ENCODE measurements at regions not wholly inside any gene's neighbourhood (a gene's known extent, or its start where the extent isn't known, plus 50 kb on each side); places are given as distances from the start of the nearest gene placed in this dataset.
A peak's percentile ranks its signal among the peaks of the same experiment; 100 is the strongest.

DNA sequence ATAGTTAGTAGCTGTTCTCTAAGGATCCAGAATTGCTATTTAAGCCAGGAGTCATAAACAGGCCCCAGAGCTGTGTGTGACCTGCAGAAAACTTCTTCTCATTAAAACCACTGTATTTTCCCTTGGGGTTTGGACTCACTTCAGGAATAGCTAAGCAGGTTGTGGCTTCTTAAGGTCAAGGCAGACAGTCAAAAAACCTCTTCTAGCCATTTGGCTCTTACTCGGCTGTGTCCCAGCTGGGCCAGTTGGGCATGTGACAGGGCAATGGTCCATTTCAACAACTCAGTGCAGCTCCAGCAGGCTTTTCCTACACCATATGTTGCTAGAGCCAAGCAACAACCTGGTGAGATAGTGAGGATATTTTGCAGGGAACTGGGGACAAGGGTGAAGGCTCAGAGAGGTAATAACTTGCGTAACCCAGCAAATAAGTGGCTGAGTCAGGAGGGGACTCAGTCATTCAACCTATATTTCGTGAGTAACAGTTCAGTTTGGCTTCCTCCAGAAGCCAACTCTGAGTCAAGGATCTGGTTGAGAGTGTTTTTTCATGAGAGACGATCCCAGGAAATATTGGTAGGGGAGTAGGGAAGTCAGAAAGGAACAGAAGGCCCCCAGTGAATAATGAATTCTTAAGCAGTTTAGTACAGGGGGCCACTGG lies 115.4 kb upstream of the PPP2R2B start:
- peaks cover 5% of the 10 kb centered on the region for H3K9me3 Mint-ChIP-seq
- no peaks in the 10 kb centered on the region for H3K4me1 Mint-ChIP-seq
- no peaks in the 10 kb centered on the region for H3K36me3 Mint-ChIP-seq
- ATAC-seq, result no peak
- DNase-seq (ENCODE audit: low spot score in 2 of 2), result no peak
- H3K4me3 Mint-ChIP-seq, result no peak overlapping the region
- H3K27ac Mint-ChIP-seq, result no peak overlapping the region

DNA sequence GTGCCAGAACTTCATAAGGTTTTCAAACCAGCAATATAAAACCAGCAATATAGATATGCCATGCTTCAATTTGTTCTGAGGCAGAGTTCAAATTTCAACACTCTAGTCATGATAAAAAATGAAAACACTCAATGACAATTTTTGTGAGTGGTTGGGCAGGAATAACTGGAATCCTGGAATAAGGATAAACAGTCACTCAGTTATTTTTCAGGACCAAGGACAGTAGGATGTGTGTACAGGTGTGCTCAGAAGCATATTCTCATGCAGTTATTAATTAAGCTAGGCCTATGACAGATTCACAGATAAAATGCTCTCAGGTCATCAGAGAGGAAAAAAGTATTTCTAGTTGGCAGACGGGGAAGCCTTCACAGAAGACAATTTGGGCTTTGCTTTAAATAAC lies 117.3 kb upstream of the PPP2R2B start:
- ATAC-seq, result no peak

DNA sequence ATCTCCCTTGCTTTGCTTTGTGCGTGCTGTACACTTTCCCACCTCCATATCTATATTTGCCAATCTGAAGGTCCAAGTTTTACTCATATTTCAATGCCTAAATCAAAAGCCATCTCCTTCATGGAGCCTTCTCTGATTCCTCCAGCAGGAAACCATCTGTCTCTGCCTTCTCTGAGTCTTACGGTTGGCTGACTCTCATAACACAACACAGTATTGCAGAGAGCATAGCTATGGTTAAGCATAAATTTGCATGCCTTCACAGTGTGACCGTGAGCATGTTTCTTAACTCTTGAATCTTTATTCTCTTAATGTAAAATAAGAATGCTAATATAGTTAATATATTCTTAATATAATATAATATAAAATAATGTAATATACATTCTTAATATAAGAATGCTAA lies 136.8 kb upstream of the PPP2R2B start:
- Mint-ChIP-seq H3K27ac (no peak overlapping the region), H3K4me1 (no peaks in the 10 kb centered on the region), H3K9me3 (no peaks in the 10 kb centered on the region), H3K4me3 (no peak overlapping the region), H3K36me3 (no peaks in the 10 kb centered on the region)
- DNase-seq (ENCODE audit: low spot score in 2 of 2) (no peak), ATAC-seq (no peak)

More for the DNA sequence above, 117.3 kb upstream of the PPP2R2B start:
- H3K4me1 Mint-ChIP-seq, result no peaks in the 10 kb centered on the region
- H3K36me3 Mint-ChIP-seq, result no peaks in the 10 kb centered on the region
- DNase-seq (ENCODE audit: low spot score in 2 of 2), result no peak
- H3K9me3 Mint-ChIP-seq, result peaks cover 3% of the 10 kb centered on the region
- no peak overlapping the region for H3K4me3 Mint-ChIP-seq
- H3K27ac Mint-ChIP-seq, result no peak overlapping the region

DNA sequence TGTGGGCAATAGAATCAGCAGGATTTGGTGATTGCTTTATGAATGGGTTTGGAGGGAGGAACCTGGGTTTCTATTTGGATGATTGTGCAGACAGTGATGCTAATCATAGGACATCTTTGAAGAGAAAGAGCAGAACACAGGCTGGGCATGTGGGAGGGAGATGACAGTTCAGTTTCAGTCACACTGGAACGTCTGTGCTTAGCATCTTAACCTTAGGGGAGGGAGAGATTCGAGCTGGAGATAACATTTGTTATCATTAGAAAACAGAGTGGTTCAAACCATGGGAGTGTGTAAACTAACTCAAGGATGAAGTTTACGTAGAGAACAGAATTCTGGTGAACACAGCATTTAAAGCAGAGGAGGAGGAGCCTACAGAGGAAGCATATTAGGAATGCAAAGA lies 138.6 kb upstream of the PPP2R2B start:
- ATAC-seq, result no peak
- DNase-seq (ENCODE audit: low spot score in 2 of 2), result no peak
- Mint-ChIP-seq H3K27ac (no peak overlapping the region), H3K4me1 (no peaks in the 10 kb centered on the region), H3K36me3 (no peaks in the 10 kb centered on the region), H3K9me3 (no peaks in the 10 kb centered on the region), H3K4me3 (no peak overlapping the region)

DNA sequence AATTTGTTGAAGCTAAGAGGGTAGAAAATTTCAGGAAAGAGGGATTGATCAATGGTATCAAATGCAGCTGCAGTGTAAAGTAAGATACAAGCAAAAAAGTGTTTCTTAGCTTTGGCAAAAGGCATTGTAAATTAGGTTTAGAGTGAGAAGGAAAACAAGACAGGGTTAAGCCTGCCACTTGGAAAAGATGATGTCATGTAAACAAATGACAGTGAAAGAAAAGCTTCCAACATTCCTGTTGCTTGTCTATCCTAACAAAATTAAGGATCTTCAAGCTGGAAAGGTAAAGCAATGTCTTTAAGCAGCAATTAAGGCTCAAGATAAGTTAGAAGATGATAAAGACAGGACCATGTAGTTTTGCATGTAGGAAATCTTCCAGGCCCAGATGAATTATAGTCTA lies 139.1 kb upstream of the PPP2R2B start:
- DNase-seq (ENCODE audit: low spot score in 2 of 2) (no peak), ATAC-seq (no peak)
- Mint-ChIP-seq H3K4me1 (no peaks in the 10 kb centered on the region), H3K27ac (no peak overlapping the region), H3K4me3 (no peak overlapping the region), H3K36me3 (no peaks in the 10 kb centered on the region), H3K9me3 (no peaks in the 10 kb centered on the region)

DNA sequence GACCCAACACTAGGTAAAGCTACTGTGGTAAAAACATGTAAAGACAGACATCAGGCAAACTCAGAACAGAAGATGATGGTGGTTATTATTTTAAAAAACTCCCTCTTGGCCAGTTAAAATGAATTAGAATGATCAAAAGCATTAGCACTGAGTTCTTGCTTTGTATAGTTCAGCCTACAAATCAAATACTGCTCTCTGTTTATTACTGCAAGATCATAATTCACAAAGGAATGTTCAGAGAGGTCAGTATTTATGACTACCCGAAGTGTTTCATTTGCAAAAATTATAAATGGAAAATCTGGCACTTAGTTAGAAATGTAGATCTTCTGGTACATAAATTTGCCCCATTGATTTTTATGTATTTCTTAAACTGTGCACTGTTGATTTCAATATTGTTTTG lies 140.3 kb upstream of the PPP2R2B start:
- H3K27ac Mint-ChIP-seq, result no peak overlapping the region
- no peak overlapping the region for H3K4me3 Mint-ChIP-seq
- H3K9me3 Mint-ChIP-seq, result no peaks in the 10 kb centered on the region
- H3K36me3 Mint-ChIP-seq, result no peaks in the 10 kb centered on the region
- H3K4me1 Mint-ChIP-seq, result no peaks in the 10 kb centered on the region
- no peak for DNase-seq (ENCODE audit: low spot score in 2 of 2)
- no peak for ATAC-seq

DNA sequence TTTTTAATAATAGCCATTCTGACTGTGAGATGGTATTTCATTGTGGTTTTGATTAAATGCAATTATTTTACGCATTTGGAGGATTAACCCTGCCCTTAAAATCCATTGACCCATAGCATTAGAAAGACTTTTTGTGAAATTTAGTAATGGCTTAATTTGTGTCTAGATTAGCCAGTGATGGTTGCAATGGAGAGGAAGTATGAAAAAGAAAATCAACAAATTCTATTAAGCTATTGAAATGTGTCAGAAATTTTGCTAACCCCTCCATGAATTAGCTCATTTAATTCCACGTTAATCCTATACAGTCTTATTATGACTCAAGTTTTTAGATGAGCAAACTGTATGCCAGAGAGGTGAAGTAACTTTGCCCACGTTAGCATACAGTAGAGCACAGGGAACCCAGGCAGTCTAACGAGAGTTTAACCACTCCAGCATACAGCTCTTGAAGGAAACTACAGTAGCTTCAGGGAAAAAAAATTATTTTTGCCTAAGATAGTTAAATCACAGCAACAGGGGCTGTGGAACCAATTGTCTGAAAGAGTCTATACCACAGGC lies 158.2 kb upstream of the PPP2R2B start:
- ATAC-seq (no peak), DNase-seq (ENCODE audit: low spot score in 2 of 2) (no peak)
- H3K27ac Mint-ChIP-seq, result no peak overlapping the region
- H3K9me3 Mint-ChIP-seq, result no peaks in the 10 kb centered on the region
- no peak overlapping the region for H3K4me3 Mint-ChIP-seq
- H3K36me3 Mint-ChIP-seq, result no peaks in the 10 kb centered on the region
- no peaks in the 10 kb centered on the region for H3K4me1 Mint-ChIP-seq

DNA sequence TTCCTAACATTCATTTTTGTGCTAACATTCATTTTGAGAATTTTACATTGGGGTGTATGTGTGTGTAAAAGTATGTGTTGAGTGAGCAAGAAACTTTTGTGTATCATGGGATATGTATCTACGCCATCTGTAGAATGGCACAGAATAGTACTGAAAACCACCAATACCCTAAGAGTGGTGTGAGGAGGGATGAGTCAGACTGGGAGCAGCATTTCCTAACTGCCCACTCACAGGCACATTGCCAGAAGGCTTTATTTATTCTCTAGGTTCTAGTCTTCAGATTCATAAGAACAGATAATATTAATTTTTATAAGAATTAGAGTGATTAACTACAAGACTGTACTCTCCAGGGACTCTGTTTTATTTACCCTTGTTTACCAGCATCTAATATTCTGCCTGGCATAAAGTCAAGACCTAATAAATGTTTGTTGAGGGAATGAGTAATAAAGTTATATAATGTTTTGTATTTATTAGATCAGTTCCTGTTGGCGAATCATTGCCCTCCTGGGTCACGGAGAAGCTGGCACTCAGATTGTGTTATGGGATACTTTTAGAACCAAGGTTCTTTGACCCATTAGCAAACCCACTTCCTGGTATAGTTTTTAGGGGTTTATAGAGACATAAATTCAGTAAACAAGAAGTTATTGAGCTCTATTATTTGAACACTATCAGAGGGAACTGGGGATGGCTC lies 159.1 kb upstream of the PPP2R2B start:
- Mint-ChIP-seq H3K9me3 (no peaks in the 10 kb centered on the region), H3K27ac (no peak overlapping the region), H3K4me1 (no peaks in the 10 kb centered on the region), H3K36me3 (no peaks in the 10 kb centered on the region), H3K4me3 (no peak overlapping the region)
- ATAC-seq (peak; percentile 81), DNase-seq (ENCODE audit: low spot score in 2 of 2) (no peak)

DNA sequence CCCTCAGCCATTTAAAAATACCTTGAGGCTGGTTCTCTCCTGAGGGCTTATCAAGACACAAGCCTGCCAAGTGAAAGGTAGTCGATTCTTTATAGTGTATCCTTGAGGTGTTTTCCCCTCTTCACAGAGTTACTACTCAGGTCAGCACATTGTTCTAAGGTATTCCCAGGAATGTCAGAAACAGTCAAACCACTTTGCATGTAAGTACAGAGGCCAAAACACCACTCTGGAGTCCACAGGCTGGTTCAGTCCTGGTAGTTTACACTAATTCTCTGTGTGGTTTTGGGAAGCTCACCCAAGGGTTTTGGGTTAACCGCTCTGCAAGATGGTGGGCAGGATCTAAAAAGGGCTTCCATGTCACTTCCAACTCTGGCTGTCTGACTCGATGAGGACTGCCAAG lies 162.3 kb upstream of the PPP2R2B start:
- Mint-ChIP-seq H3K9me3 (no peaks in the 10 kb centered on the region), H3K4me1 (no peaks in the 10 kb centered on the region), H3K27ac (no peak overlapping the region), H3K36me3 (no peaks in the 10 kb centered on the region), H3K4me3 (no peak overlapping the region)
- DNase-seq (ENCODE audit: low spot score in 2 of 2) (no peak), ATAC-seq (no peak)

DNA sequence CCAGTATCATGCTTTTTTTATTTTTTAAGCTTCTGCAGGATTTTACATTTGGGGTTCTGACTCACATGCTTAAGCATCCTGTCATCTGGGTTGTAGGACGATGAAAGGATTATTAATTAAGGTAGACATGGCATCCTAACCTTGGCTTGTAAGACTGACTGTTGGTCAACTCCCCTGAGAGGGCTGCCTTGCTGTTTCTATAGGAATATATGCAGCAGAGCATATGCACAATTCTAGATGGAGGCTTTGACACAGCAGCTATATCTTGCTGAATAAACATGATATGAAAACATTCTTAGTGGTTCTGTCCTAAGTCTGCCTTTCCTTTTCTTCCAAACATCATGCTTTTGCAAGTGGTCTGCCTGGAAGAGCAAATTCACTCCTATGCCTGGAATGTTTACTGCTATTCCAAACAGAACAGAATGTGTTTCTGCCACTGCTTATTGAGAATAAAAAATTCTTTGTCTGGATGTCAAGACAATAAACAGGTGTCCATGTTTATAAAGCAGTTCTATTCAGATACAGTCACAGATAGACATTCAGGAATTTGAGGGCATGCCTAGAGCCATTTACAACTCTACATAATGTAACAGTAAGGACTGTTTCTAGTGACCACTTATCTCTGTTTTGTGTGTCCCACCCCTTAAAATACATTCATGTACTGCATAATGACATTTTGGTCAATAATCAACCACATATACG lies 166.2 kb upstream of the PPP2R2B start:
- Mint-ChIP-seq H3K9me3 (no peaks in the 10 kb centered on the region), H3K36me3 (no peaks in the 10 kb centered on the region), H3K4me3 (no peak overlapping the region), H3K27ac (no peak overlapping the region), H3K4me1 (no peaks in the 10 kb centered on the region)
- no peak for ATAC-seq
- DNase-seq (ENCODE audit: low spot score in 2 of 2), result no peak

DNA sequence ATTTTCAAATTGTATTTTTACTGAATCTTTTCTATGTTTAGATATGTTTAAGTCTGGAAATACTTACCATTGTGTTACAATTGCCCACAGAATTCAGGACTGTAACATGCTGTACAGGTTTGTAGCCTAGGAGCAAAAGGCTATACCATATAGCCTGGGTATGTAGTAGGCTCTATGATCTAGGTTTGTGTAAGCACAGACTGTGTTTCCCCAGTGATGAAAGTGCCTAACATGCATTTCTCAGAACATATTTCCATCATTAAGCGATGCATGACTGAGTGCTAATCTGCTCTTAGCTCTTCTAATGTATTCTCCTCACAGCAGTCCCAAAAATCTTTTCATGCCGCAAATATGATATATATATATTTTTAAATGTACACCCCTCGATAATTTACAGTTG lies 166.7 kb upstream of the PPP2R2B start:
- H3K4me1 Mint-ChIP-seq, result no peaks in the 10 kb centered on the region
- H3K36me3 Mint-ChIP-seq, result no peaks in the 10 kb centered on the region
- ATAC-seq (no peak), DNase-seq (ENCODE audit: low spot score in 2 of 2) (no peak)
- no peak overlapping the region for H3K4me3 Mint-ChIP-seq
- H3K27ac Mint-ChIP-seq, result no peak overlapping the region
- no peaks in the 10 kb centered on the region for H3K9me3 Mint-ChIP-seq

DNA sequence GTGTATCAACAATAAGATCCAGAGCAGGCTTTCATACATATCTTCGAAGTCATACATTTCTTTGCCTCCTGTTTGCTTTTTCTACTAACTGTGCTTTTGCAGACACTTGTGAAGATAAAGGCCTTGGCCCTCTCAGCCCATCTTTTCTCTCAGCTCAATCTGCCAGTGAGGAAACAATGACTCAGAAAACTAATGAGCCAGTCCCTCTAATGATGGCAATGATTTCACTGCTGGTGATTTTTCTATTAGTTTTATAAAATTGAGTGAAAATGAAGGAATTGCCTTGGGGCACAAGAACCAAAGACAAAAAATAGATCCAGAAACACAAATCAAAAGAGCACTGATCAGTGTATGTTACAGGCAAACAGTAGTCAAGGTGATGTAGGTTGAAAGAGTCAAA lies 167.7 kb upstream of the PPP2R2B start:
- H3K36me3 Mint-ChIP-seq, result no peaks in the 10 kb centered on the region
- H3K9me3 Mint-ChIP-seq, result no peaks in the 10 kb centered on the region
- no peak for DNase-seq (ENCODE audit: low spot score in 2 of 2)
- no peak for ATAC-seq
- no peaks in the 10 kb centered on the region for H3K4me1 Mint-ChIP-seq
- no peak overlapping the region for H3K27ac Mint-ChIP-seq
- no peak overlapping the region for H3K4me3 Mint-ChIP-seq

DNA sequence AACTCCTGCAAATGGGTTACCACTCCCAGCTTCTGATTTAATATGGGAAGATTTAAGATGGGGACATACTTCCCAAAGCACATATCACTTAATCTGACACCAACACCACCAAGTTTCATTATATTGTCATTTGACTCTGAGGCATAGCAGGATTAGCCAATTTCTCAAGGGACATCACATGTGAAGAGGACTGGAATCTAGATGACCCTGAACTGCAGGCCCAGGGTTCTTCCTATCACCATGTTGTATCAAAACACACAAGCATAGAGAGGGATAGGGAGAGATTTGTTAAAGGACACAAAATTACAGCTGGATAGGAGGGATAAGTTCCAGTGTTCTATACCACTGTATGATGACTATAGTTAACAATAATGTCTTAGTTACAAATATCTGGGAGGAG lies 168.3 kb upstream of the PPP2R2B start:
- H3K9me3 Mint-ChIP-seq, result no peaks in the 10 kb centered on the region
- H3K4me3 Mint-ChIP-seq, result no peak overlapping the region
- no peak for ATAC-seq
- DNase-seq (ENCODE audit: low spot score in 2 of 2), result no peak
- H3K4me1 Mint-ChIP-seq, result no peaks in the 10 kb centered on the region
- no peaks in the 10 kb centered on the region for H3K36me3 Mint-ChIP-seq
- H3K27ac Mint-ChIP-seq, result no peak overlapping the region

DNA sequence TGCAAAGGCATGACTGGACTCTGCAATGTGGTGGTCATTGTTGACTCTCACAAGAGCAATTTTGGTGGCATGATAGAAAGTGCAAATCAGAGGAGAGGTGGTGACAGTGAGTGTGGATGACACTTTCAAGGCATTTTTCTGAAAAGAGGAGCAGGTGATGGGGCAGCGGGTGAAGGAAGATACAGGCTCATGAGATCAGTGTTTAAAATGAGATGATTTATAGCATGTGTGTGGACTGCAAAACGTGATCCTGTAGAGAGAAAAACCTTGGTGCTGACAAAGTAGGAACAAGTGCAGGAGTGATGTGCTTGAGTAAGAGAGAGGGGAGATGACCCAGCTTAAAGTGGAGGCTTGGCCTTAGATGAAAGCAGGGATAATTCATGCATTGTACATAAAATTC lies 171.2 kb upstream of the PPP2R2B start:
- H3K27ac Mint-ChIP-seq, result no peak overlapping the region
- no peaks in the 10 kb centered on the region for H3K4me1 Mint-ChIP-seq
- H3K4me3 Mint-ChIP-seq, result no peak overlapping the region
- H3K36me3 Mint-ChIP-seq, result no peaks in the 10 kb centered on the region
- ATAC-seq (no peak), DNase-seq (ENCODE audit: low spot score in 2 of 2) (no peak)
- no peaks in the 10 kb centered on the region for H3K9me3 Mint-ChIP-seq

DNA sequence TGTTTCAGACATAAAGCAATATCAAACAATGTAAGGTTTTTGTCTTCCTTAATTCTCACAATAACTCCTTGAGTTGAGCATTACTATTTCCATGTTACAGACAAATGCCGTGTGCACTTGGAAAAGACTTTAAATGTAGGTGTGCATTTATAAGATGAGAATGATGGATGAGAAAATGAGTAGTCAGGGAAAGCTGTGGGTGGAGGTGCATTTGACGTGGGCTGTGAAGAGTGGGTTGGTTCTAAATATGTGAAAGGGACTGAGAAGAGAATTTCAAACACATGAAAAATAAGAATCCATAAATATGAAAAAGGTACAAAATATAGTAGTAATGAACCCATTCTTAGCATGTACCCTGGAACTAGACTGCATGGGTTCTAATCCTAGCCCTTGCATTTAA lies 171.6 kb upstream of the PPP2R2B start:
- no peak overlapping the region for H3K4me3 Mint-ChIP-seq
- H3K9me3 Mint-ChIP-seq, result no peaks in the 10 kb centered on the region
- H3K36me3 Mint-ChIP-seq, result no peaks in the 10 kb centered on the region
- ATAC-seq (no peak), DNase-seq (ENCODE audit: low spot score in 2 of 2) (no peak)
- no peak overlapping the region for H3K27ac Mint-ChIP-seq
- H3K4me1 Mint-ChIP-seq, result no peaks in the 10 kb centered on the region

DNA sequence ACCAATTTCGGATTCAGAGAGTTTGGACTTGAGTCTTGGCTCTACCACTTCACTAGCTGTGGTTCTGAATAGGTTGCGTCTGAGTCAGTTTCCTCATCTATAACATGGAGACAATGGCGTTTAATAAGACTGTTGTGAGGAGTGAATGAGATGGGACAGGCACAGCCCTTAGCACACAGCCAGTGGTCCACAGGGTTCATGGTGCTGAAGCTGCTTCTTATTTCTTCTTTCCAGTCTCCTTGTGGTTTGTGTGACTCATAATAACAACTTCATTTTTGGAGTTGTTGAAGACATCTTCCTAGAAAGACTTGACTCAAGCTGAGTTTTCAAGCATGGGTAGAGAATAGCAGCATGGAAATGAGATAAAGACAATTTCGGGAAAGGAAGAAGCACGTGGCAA lies 172.6 kb upstream of the PPP2R2B start:
- Mint-ChIP-seq H3K4me1 (no peaks in the 10 kb centered on the region), H3K9me3 (no peaks in the 10 kb centered on the region), H3K4me3 (no peak overlapping the region), H3K36me3 (no peaks in the 10 kb centered on the region), H3K27ac (no peak overlapping the region)
- DNase-seq (ENCODE audit: low spot score in 2 of 2) (no peak), ATAC-seq (peak; percentile 44)
